Glutamatergic neuron (in vitro differentiated cells): ENCODE measurements at regions not wholly inside any gene's neighbourhood (a gene's known extent, or its start where the extent isn't known, plus 50 kb on each side); places are given as distances from the start of the nearest gene placed in this dataset.

Source experiments
- DNase-seq: peaks from one replicate; pipeline ENCODE4 v3.0.0; 2022
- H3K27ac Mint-ChIP-seq: one replicate; pipeline ENCODE4 v1.8.0; 2020; ENCODE audit warnings: mild to moderate bottlenecking, mixed read lengths, inconsistent platforms; ENCODE audit not compliant: unreplicated experiment
- H3K27me3 Mint-ChIP-seq: one replicate; pipeline ENCODE4 v1.8.0; 2020; ENCODE audit warnings: mild to moderate bottlenecking, moderate library complexity, mixed read lengths, inconsistent platforms; ENCODE audit not compliant: unreplicated experiment
- H3K36me3 Mint-ChIP-seq: one replicate; pipeline ENCODE4 v1.8.0; 2020; ENCODE audit warnings: mild to moderate bottlenecking, mixed read lengths, inconsistent platforms; ENCODE audit not compliant: unreplicated experiment
- H3K4me1 Mint-ChIP-seq: one replicate; pipeline ENCODE4 v1.8.0; 2020; ENCODE audit warnings: mild to moderate bottlenecking, low read depth, mixed read lengths, inconsistent platforms; ENCODE audit not compliant: unreplicated experiment
- H3K4me3 Mint-ChIP-seq: one replicate; pipeline ENCODE4 v1.8.0; 2020; ENCODE audit warnings: mild to moderate bottlenecking, mixed read lengths, inconsistent platforms; ENCODE audit not compliant: unreplicated experiment
- H3K9me3 Mint-ChIP-seq: one replicate; pipeline ENCODE4 v1.8.0; 2020; ENCODE audit warnings: mild to moderate bottlenecking, moderate library complexity, mixed read lengths, inconsistent platforms; ENCODE audit not compliant: unreplicated experiment
- TF ChIP-seq, protein P1 (sequence below): fragments of 200-600 bp; sonication (generic); IDR thresholded peaks from one replicate; pipeline ENCODE4 v1.5.0; 2021; ENCODE audit not compliant: partially characterized antibody, unreplicated experiment

DNA sequence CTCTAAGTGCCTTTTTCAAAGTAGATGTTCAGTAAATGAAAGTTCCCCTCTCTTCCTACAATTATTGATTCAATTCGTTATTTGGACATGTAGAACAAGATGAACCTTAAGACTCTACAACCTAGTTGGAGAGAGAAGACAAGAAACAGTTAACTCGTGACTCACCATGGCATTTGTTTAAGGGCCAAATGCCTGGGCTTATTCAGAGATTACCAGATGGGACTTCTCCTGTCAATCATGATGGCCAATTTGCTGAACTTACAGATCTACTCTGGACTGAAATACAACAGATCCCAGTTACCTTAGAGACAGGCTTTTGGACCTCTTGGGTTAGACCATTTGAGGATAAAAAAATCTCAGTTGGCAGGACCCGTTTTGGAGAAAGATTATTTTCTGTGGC is 93.5 kb downstream of the C1orf94 start:
- TF ChIP-seq, protein P1, sequence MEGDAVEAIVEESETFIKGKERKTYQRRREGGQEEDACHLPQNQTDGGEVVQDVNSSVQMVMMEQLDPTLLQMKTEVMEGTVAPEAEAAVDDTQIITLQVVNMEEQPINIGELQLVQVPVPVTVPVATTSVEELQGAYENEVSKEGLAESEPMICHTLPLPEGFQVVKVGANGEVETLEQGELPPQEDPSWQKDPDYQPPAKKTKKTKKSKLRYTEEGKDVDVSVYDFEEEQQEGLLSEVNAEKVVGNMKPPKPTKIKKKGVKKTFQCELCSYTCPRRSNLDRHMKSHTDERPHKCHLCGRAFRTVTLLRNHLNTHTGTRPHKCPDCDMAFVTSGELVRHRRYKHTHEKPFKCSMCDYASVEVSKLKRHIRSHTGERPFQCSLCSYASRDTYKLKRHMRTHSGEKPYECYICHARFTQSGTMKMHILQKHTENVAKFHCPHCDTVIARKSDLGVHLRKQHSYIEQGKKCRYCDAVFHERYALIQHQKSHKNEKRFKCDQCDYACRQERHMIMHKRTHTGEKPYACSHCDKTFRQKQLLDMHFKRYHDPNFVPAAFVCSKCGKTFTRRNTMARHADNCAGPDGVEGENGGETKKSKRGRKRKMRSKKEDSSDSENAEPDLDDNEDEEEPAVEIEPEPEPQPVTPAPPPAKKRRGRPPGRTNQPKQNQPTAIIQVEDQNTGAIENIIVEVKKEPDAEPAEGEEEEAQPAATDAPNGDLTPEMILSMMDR = no peak
- H3K4me1 Mint-ChIP-seq = peaks cover 2% of the 10 kb centered on the region
- peaks cover 2% of the 10 kb centered on the region for H3K9me3 Mint-ChIP-seq
- peaks cover 6% of the 10 kb centered on the region for H3K27me3 Mint-ChIP-seq
- H3K36me3 Mint-ChIP-seq = peaks cover 4% of the 10 kb centered on the region
- H3K27ac Mint-ChIP-seq = no peak overlapping the region
- no peak overlapping the region for H3K4me3 Mint-ChIP-seq
- no peak for DNase-seq

DNA sequence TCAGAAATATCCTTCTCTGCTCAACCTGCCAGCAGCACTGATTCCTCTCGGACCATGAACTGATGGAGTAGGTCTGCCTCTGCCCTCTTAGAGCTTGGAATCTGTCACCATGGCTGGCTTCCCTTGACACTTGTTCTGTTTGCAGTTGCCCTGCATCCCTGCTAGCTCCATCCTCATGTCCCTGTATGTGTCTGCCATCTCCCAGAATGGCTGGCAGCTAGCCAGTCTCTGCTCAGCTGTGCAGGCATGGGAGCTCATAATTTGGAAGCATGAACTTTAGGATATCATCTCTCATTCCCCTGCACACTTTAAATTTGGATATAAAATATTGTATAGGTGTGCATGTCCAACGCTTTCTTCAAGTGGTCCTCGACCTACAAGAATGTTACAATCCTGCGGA is 95.4 kb downstream of the C1orf94 start:
- Mint-ChIP-seq H3K9me3 (peaks cover 2% of the 10 kb centered on the region), H3K4me3 (no peak overlapping the region), H3K4me1 (no peaks in the 10 kb centered on the region), H3K27ac (no peak overlapping the region), H3K27me3 (peaks cover 6% of the 10 kb centered on the region), H3K36me3 (peaks cover 4% of the 10 kb centered on the region)
- no peak for DNase-seq
- TF ChIP-seq, protein P1 = no peak

DNA sequence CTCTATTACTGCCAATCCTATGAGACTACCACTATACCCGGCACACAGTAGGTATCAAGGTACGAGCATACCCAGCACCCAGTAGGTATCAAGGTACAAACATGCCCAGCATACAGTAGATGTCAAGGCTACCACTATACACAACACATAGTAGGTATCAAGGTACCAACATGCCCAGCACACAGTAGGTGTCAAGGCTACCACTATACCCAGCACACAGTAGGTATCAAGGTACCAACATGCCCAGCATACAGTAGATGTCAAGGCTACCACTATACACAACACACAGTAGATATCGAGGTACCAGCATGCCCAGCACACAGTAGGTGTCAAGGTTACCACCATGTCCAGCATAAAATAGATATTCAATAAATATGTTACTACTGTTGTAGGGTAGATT is 98.4 kb downstream of the C1orf94 start:
- H3K4me1 Mint-ChIP-seq = no peaks in the 10 kb centered on the region
- peaks cover 4% of the 10 kb centered on the region for H3K36me3 Mint-ChIP-seq
- TF ChIP-seq, protein P1 = no peak
- DNase-seq = no peak
- no peaks in the 10 kb centered on the region for H3K9me3 Mint-ChIP-seq
- no peak overlapping the region for H3K27ac Mint-ChIP-seq
- H3K27me3 Mint-ChIP-seq = peaks cover 2% of the 10 kb centered on the region
- H3K4me3 Mint-ChIP-seq = no peak overlapping the region

DNA sequence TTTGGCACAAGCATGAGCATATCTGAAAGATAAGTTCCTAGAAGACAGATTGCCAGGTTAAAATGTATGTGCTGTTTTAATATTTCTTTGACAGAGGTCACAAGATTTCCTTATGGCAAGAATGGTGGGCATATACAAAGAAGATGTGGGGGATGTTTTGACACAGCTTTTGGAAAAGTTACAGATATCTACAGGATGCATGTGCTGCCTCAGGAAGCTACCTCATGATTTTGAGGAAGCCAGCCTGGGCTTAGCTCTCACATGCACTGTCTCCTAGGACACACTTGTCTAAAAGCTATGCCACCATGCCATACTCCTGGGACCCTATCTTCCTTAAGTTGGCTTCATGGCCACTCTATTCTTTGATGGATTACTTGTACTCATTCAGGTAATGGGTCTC is 99.9 kb downstream of the C1orf94 start:
- H3K27ac Mint-ChIP-seq = no peak overlapping the region
- H3K9me3 Mint-ChIP-seq = no peaks in the 10 kb centered on the region
- H3K4me3 Mint-ChIP-seq = no peak overlapping the region
- TF ChIP-seq, protein P1 = no peak
- peaks cover 4% of the 10 kb centered on the region for H3K36me3 Mint-ChIP-seq
- DNase-seq = no peak
- H3K27me3 Mint-ChIP-seq = peaks cover 2% of the 10 kb centered on the region
- H3K4me1 Mint-ChIP-seq = no peaks in the 10 kb centered on the region

DNA sequence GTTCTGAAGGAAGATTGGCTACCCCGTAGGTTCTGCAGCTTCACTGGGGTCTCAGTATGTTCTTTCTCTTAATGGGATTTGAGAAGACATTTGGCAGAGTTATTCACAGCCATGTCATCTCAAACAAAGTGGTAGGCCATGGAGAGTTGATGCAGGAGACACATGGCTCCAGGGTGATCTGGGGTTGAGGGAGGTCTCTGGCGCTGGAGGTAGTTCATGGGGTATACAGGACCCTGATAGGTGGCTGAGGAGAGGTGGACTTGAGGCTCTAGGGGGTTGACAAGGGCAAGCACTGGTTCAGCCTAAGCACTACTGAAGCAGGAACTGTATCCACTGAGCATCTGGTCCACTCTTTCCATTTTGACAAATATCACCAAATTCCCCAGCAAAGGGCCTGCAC is 100.4 kb downstream of the C1orf94 start:
- peaks cover 2% of the 10 kb centered on the region for H3K27me3 Mint-ChIP-seq
- no peaks in the 10 kb centered on the region for H3K4me1 Mint-ChIP-seq
- no peaks in the 10 kb centered on the region for H3K9me3 Mint-ChIP-seq
- TF ChIP-seq, protein P1 = no peak
- DNase-seq = no peak
- H3K36me3 Mint-ChIP-seq = peaks cover under 1% of the 10 kb centered on the region
- no peak overlapping the region for H3K27ac Mint-ChIP-seq
- no peak overlapping the region for H3K4me3 Mint-ChIP-seq
